ENCODE measurements at regions not wholly inside any gene's neighbourhood (a gene's known extent, or its start where the extent isn't known, plus 50 kb on each side); places are given as distances from the start of the nearest gene placed in this dataset.

GRCh38 chr13:68030152-68030809 lies 800.1 kb upstream of the PCDH9 start:
- TF ChIP-seq POLR2A (IDR thresholded peaks at IDR 0.05), result no peak
- no peak for TF ChIP-seq CTCF (IDR thresholded peaks at IDR 0.05)
- TF ChIP-seq EP300 (IDR thresholded peaks at IDR 0.05), result no peak

All from upper lobe of left lung (tissue), 4 donors.